ENCODE measurements at regions not wholly inside any gene's neighbourhood (a gene's known extent, or its start where the extent isn't known, plus 50 kb on each side); places are given as distances from the start of the nearest gene placed in this dataset.

DNA sequence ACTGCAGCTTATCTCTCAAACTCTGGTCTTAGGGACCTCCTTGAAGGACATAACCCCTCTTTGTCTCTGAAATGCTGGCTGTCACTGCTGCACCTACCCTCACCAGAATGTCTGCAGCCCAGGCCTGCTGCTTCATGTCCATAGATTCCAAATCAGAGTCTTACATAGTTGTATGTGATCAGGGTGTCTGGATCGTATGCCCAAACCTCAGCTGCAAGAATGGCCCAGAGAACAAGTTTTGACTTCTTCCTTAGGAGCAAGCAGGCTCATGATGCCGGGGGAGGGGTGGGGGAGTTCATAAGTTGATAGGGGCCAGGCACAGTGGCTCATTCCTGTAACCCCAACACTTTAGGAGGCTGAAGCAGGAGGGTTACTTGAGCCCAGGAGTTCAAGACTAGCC, 55.8 kb upstream of the RMDN2 start:
- intact Hi-C loops (cut with DNase I): no loop called here
- H3K9me3 ChIP-seq: no peaks in the 10 kb centered on the region
- peaks cover 40% of the 10 kb centered on the region for H3K4me1 ChIP-seq
- no peak for DNase-seq (ENCODE audit: extremely low spot score in 2 of 2)
- TF ChIP-seq CTCF (IDR thresholded peaks at IDR 0.05) (no peak), POLR2A (IDR thresholded peaks at IDR 0.05) (no peak), POLR2AphosphoS5 (IDR thresholded peaks at IDR 0.05; ENCODE audit: insufficient read depth in 1 of 2, low read depth in 1 of 2) (no peak)
- H3K4me3 ChIP-seq: no peak overlapping the region
- no peaks in the 10 kb centered on the region for H3K27me3 ChIP-seq
- peak overlapping the region; percentile 37 for H3K27ac ChIP-seq
- no peaks in the 10 kb centered on the region for H3K36me3 ChIP-seq

DNA sequence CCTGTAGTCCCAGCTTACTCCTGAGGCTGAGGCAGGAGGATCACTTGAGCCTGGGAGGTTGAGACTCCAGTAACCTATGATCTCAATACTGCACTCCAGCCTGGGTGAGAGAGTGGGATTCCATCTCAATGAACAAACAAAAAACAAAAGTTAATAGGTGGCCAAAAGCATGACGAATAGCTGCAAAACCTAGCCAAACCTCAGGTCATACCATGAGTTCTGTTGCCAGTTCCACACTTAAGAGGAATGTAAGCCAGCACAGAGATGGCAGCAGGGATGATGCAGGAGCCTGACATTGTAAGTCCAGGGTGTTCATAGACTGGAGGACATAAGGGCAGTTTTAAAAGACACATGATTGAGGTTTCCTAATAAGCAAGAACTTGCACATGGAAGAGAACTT, 55.3 kb upstream of the RMDN2 start:
- Histone ChIP-seq H3K36me3 (no peaks in the 10 kb centered on the region), H3K4me1 (peaks cover 40% of the 10 kb centered on the region), H3K4me3 (no peak overlapping the region), H3K9me3 (no peaks in the 10 kb centered on the region), H3K27ac (peak overlapping the region; percentile 37), H3K27me3 (no peaks in the 10 kb centered on the region)
- intact Hi-C loops (cut with DNase I): no loop called here
- DNase-seq (ENCODE audit: extremely low spot score in 2 of 2): no peak
- TF ChIP-seq CTCF (IDR thresholded peaks at IDR 0.05) (no peak), POLR2A (IDR thresholded peaks at IDR 0.05) (no peak), POLR2AphosphoS5 (IDR thresholded peaks at IDR 0.05; ENCODE audit: insufficient read depth in 1 of 2, low read depth in 1 of 2) (no peak)

DNA sequence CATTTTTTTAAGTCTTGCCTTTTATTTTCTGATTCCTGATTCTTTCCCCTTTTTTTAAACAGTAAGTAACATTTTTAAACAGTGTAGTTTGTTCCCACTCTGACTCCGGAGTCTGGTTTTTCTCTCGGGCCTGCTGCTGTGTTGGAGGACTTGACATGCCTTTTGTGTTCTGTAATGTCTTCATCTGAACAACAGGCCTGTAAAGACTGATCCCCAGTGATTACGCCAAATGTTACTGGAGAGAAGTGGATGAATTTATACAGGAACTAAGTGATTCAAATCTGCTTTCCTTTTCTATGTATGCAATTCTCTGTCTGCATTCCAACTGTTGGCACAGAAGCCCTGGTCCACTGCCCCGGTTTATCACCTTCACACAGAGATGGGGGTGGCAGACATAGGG, 54.3 kb upstream of the RMDN2 start:
- H3K27ac ChIP-seq: peak overlapping the region; percentile 63
- H3K4me1 ChIP-seq: peaks cover 35% of the 10 kb centered on the region
- TF ChIP-seq POLR2AphosphoS5 (IDR thresholded peaks at IDR 0.05; ENCODE audit: insufficient read depth in 1 of 2, low read depth in 1 of 2) (peak; percentile 22 to 40), POLR2A (IDR thresholded peaks at IDR 0.05) (no peak), CTCF (IDR thresholded peaks at IDR 0.05) (no peak)
- DNase-seq (ENCODE audit: extremely low spot score in 2 of 2): no peak
- no peaks in the 10 kb centered on the region for H3K9me3 ChIP-seq
- intact Hi-C loops (cut with DNase I): no loop called here
- H3K4me3 ChIP-seq: no peak overlapping the region
- no peaks in the 10 kb centered on the region for H3K27me3 ChIP-seq
- no peaks in the 10 kb centered on the region for H3K36me3 ChIP-seq

GRCh38 chr2:37871456-37872191, 53.5 kb upstream of the RMDN2 start:
- Histone ChIP-seq H3K27ac (peak overlapping the region; percentile 63), H3K4me1 (peaks cover 27% of the 10 kb centered on the region), H3K4me3 (no peak overlapping the region), H3K27me3 (no peaks in the 10 kb centered on the region), H3K36me3 (no peaks in the 10 kb centered on the region), H3K9me3 (no peaks in the 10 kb centered on the region)
- TF ChIP-seq POLR2A (IDR thresholded peaks at IDR 0.05) (no peak), POLR2AphosphoS5 (IDR thresholded peaks at IDR 0.05; ENCODE audit: insufficient read depth in 1 of 2, low read depth in 1 of 2) (peak in 1 of 2 donors; percentile 19), CTCF (IDR thresholded peaks at IDR 0.05) (no peak)
- intact Hi-C loops (cut with DNase I): no loop called here
- no peak for DNase-seq (ENCODE audit: extremely low spot score in 2 of 2)

DNA sequence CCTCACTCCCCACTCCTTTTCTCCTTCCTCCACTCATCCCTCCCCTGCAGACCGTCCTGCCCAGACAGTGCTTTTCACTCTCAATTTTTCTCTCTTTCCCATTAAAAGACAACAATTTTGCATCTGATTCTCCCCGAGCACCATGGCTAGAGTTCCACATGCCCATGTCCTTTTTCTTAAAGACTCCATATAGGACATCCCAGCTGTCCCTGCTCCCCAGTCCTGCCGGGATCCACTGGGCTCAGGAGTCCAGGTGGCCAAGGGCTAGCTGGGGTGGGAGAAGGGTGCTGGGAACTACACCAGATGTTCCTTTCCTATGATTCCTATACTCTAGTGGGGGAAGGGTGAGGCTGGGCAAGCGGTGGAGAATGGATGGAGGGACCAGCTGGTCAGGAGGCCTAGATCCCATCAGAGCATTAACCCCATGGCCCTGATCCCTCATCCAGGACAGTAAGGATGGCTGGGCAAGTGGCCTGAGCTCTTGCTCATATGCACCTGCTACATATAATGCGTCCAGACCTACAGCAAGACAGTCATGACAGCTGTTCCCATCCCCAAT, 52.8 kb upstream of the RMDN2 start:
- intact Hi-C loops (cut with DNase I): no loop called here
- TF ChIP-seq POLR2AphosphoS5 (IDR thresholded peaks at IDR 0.05; ENCODE audit: insufficient read depth in 1 of 2, low read depth in 1 of 2) (no peak), CTCF (IDR thresholded peaks at IDR 0.05) (no peak), POLR2A (IDR thresholded peaks at IDR 0.05) (no peak)
- H3K27me3 ChIP-seq: no peaks in the 10 kb centered on the region

More for the DNA sequence above, 52.8 kb upstream of the RMDN2 start:
- Histone ChIP-seq H3K36me3 (no peaks in the 10 kb centered on the region), H3K27ac (peak overlapping the region; percentile 9), H3K4me3 (no peak overlapping the region), H3K9me3 (no peaks in the 10 kb centered on the region), H3K4me1 (peaks cover 23% of the 10 kb centered on the region)
- DNase-seq (ENCODE audit: extremely low spot score in 2 of 2): no peak

Data from vagina (tissue), 2 donors.